SK-N-SH (cell line): ENCODE measurements at regions not wholly inside any gene's neighbourhood (a gene's known extent, or its start where the extent isn't known, plus 50 kb on each side); places are given as distances from the start of the nearest gene placed in this dataset.

Source experiments
- CTCF ChIA-PET: fragments of 300-600, 350-600 bp; formaldehyde crosslinking; extraction: SDS; loops from one replicate; lab custom pipeline; 2021; lab: Yijun Ruan, JAX
- POLR2A ChIA-PET: fragments of 350-600 bp; sonication (Branson Sonifier 250); formaldehyde crosslinking; extraction: SDS; loops from one replicate; lab custom pipeline; 2020; ENCODE audit warnings: antibody characterized with exemption, inconsistent platforms; lab: Yijun Ruan, JAX
- DNase-seq: peaks from one replicate; pipeline ENCODE4 v3.0.0; 2012
- H2AFZ ChIP-seq: fragments of 200-600 bp; sonication (generic); 2 replicates; pipeline ENCODE4 v1.8.1; 2016; ENCODE audit warnings: antibody characterized with exemption, mild to moderate bottlenecking, low read depth
- H3F3A ChIP-seq: fragments of 200-600 bp; sonication (generic); replicated peaks from 2 replicates; pipeline ENCODE3; 2016; ENCODE audit warnings: antibody characterized with exemption, mild to moderate bottlenecking; ENCODE audit not compliant: insufficient read depth
- H3K27ac ChIP-seq, 2 experiments: fragments of 200-500 bp in 1 of 2; fragments of 200-600 bp in 1 of 2; sonication (Bioruptor generic) in 1 of 2; sonication (generic), shearing (Covaris generic) in 1 of 2; 2 replicates each; pipeline versions ENCODE4 v1.5.1 to v1.6.1; 2014 to 2016; ENCODE audit warnings: low read depth in 2 of 2, inconsistent platforms in 1 of 2, low read length in 1 of 2, mild to moderate bottlenecking in 1 of 2, mixed read lengths in 1 of 2
- H3K27me3 ChIP-seq: fragments of 200-600 bp; sonication (generic), shearing (Covaris generic); 2 replicates; pipeline ENCODE4 v1.6.1; 2016; ENCODE audit warnings: mixed run types; ENCODE audit not compliant: insufficient read depth
- H3K36me3 ChIP-seq, 2 experiments: fragments of 200-500 bp in 1 of 2; fragments of 200-600 bp in 1 of 2; sonication (Bioruptor generic) in 1 of 2; sonication (generic) in 1 of 2; replicated peaks in 1 of 2; 2 replicates each; pipeline versions ENCODE3 to v1.5.1; 2014 to 2016; ENCODE audit warnings: low read length in 1 of 2, mild to moderate bottlenecking in 1 of 2; ENCODE audit not compliant: insufficient read depth in 2 of 2, control insufficient read depth in 1 of 2
- H3K4me1 ChIP-seq, 2 experiments: fragments of 200-500 bp in 1 of 2; fragments of 200-600 bp in 1 of 2; sonication (Bioruptor generic) in 1 of 2; sonication (generic), shearing (Covaris generic) in 1 of 2; 2 replicates each; pipeline versions ENCODE4 v1.5.1 to v1.6.1; 2014 to 2016; ENCODE audit warnings: low read depth in 1 of 2, low read length in 1 of 2, mixed run types in 1 of 2; ENCODE audit not compliant: insufficient read depth in 2 of 2, control insufficient read depth in 1 of 2
- H3K4me2 ChIP-seq: fragments of 200-600 bp; sonication (generic), shearing (Covaris generic); 2 replicates; pipeline ENCODE4 v1.6.1; 2017; ENCODE audit warnings: mixed run types
- H3K4me3 ChIP-seq, 2 experiments: fragments of 200-500 bp in 1 of 2; fragments of 200-600 bp in 1 of 2; sonication (Bioruptor generic) in 1 of 2; sonication (generic), shearing (Covaris generic) in 1 of 2; 2 replicates each; pipeline versions ENCODE4 v1.5.1 to v1.8.1; 2014 to 2016; ENCODE audit warnings: low read depth in 2 of 2, inconsistent platforms in 1 of 2, low read length in 1 of 2, mild to moderate bottlenecking in 1 of 2, mixed read lengths in 1 of 2, moderate library complexity in 1 of 2
- H3K79me2 ChIP-seq: fragments of 200-600 bp; sonication (generic); 2 replicates; pipeline ENCODE4 v1.8.1; 2017; ENCODE audit warnings: mild to moderate bottlenecking; ENCODE audit not compliant: insufficient read depth
- H3K9ac ChIP-seq: fragments of 200-600 bp; sonication (generic); 2 replicates; pipeline ENCODE4 v1.6.1; 2017; ENCODE audit warnings: mixed run types
- H3K9me2 ChIP-seq: fragments of 200-600 bp; sonication (generic); 2 replicates; pipeline ENCODE4 v1.6.1; 2017; ENCODE audit warnings: mixed run types
- H3K9me3 ChIP-seq: fragments of 200-600 bp; sonication (generic); 2 replicates; pipeline ENCODE4 v1.6.1; 2017; ENCODE audit warnings: mixed run types, mild to moderate bottlenecking, moderate library complexity
- H4K20me1 ChIP-seq: fragments of 200-600 bp; sonication (generic); 2 replicates; pipeline ENCODE4 v1.6.1; 2017; ENCODE audit warnings: mild to moderate bottlenecking, mixed run types; ENCODE audit not compliant: insufficient read depth
- ELF1 ChIP-seq: IDR thresholded peaks from 2 replicates; pipeline ENCODE4 v1.4.0; 2012
- EP300 ChIP-seq, 2 experiments: IDR thresholded peaks; 2 replicates each; pipeline versions ENCODE4 v1.4.0 to v1.6.1; 2012; ENCODE audit warnings: borderline replicate concordance in 1 of 2, low read depth in 1 of 2, low read length in 1 of 2
- EZH2phosphoT487 ChIP-seq: fragments of 200-600 bp; sonication (generic); IDR thresholded peaks from 2 replicates; pipeline ENCODE4 v1.6.1; 2017; ENCODE audit warnings: low read depth, mixed run types, mild to moderate bottlenecking, antibody characterized with exemption, moderate library complexity, borderline replicate concordance
- FOXJ3 ChIP-seq: sonication (generic); formaldehyde crosslinking; IDR thresholded peaks from 2 replicates; pipeline ENCODE4 v1.5.1; 2020; ENCODE audit warnings: mild to moderate bottlenecking, missing genetic modification reagents
- GABPA ChIP-seq: IDR thresholded peaks from 2 replicates; pipeline ENCODE4 v1.4.0; 2012; ENCODE audit warnings: low read depth, mild to moderate bottlenecking
- GATA2 ChIP-seq: sonication (generic); formaldehyde crosslinking; IDR thresholded peaks from 2 replicates; pipeline ENCODE4 v1.5.0; 2020; ENCODE audit warnings: mild to moderate bottlenecking, missing genetic modification reagents
- JUND ChIP-seq: IDR thresholded peaks from 2 replicates; pipeline ENCODE4 v1.4.0; 2012
- MAX ChIP-seq: IDR thresholded peaks from 2 replicates; pipeline ENCODE4 v1.4.0; 2012; ENCODE audit warnings: low read depth
- MXI1 ChIP-seq: IDR thresholded peaks from 2 replicates; pipeline ENCODE4 v1.6.1; 2012; ENCODE audit warnings: mild to moderate bottlenecking, low read depth, low read length, improper control_type of control experiment
- PBX3 ChIP-seq: IDR thresholded peaks from 2 replicates; pipeline ENCODE4; 2012
- RAD21 ChIP-seq: IDR thresholded peaks from 2 replicates; pipeline ENCODE4 v1.6.1; 2012; ENCODE audit warnings: mild to moderate bottlenecking, low read length
- RCOR1 ChIP-seq: fragments of 150-350 bp; IDR thresholded peaks from 2 replicates; pipeline ENCODE4 v1.6.1; 2017; ENCODE audit warnings: antibody characterized with exemption, low read length
- RFX5 ChIP-seq: IDR thresholded peaks from 2 replicates; pipeline ENCODE4 v1.6.1; 2012; ENCODE audit warnings: mild to moderate bottlenecking, improper control_type of control experiment, low read length
- RXRA ChIP-seq: IDR thresholded peaks from 2 replicates; pipeline ENCODE4 v1.4.0; 2012; ENCODE audit warnings: low read depth, mild to moderate bottlenecking, borderline replicate concordance
- SMC3 ChIP-seq: IDR thresholded peaks from 2 replicates; pipeline ENCODE4 v1.6.1; 2012; ENCODE audit warnings: low read depth, low read length, improper control_type of control experiment
- TEAD4 ChIP-seq: IDR thresholded peaks from 2 replicates; pipeline ENCODE4 v1.4.0; 2012; ENCODE audit warnings: mild to moderate bottlenecking, borderline replicate concordance; ENCODE audit not compliant: insufficient read depth
- ZBTB33 ChIP-seq: IDR thresholded peaks from 2 replicates; pipeline ENCODE4 v1.4.0; 2012; ENCODE audit warnings: low read depth, borderline replicate concordance
- WGBS: methylation state at CpG from one replicate; pipeline ENCODE4 v1.1.6; 2017; ENCODE audit warnings: low lambda C conversion rate; 5-methylcytosine and 5-hydroxymethylcytosine counted together
- TF ChIP-seq, protein P1 (sequence below): IDR thresholded peaks from 2 replicates; pipeline ENCODE4 v1.6.1; 2012; ENCODE audit warnings: mild to moderate bottlenecking, low read depth, low read length, moderate library complexity
- TF ChIP-seq, protein P2 (sequence below): IDR thresholded peaks from 2 replicates; pipeline ENCODE4 v1.4.0; 2012; ENCODE audit warnings: low read depth, borderline replicate concordance

DNA sequence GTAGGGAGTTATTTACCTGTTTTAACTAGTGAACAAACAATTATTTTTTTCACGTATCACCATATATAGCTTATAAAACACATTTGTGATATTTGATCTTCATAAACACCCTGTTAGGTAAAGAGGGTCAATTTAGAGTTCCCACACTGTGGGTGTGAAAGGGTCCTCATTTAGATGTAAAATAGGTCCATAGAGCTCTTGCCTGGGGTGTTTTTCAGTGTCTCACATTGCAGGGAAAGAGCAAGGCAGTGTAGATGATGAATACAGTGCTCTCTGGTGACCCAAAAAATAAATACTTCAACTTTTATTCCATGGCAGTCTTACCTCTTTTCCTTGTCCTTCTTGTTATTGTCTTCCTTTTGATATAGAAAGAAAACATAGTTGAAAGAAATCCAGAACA lies 403.2 kb upstream of the SGCD start:
- no peaks in the 10 kb centered on the region for H3K9me2 ChIP-seq
- no peaks in the 10 kb centered on the region for H3K27me3 ChIP-seq
- H3K36me3 ChIP-seq = no peaks in the 10 kb centered on the region
- no peaks in the 10 kb centered on the region for H3K79me2 ChIP-seq
- ChIA-PET POLR2A (no interaction called here), CTCF (no interaction called here)
- H3K9me3 ChIP-seq = no peaks in the 10 kb centered on the region
- no peaks in the 10 kb centered on the region for H3F3A ChIP-seq
- no peaks in the 10 kb centered on the region for H3K4me1 ChIP-seq
- H4K20me1 ChIP-seq = no peaks in the 10 kb centered on the region
- no peak overlapping the region for H3K4me2 ChIP-seq
- H3K4me3 ChIP-seq = no peak overlapping the region
- no peak for DNase-seq
- WGBS = 50% methylated on average over 1 of the region's 1 CpG
- H2AFZ ChIP-seq = no peak overlapping the region
- TF ChIP-seq RXRA (no peak), RAD21 (no peak), EP300 (IDR thresholded peaks at IDR 0.05; ENCODE audit: borderline replicate concordance in 1 of 2, low read depth in 1 of 2, low read length in 1 of 2) (no peak), TEAD4 (no peak), GABPA (no peak), FOXJ3 (CRISPR knock-in tag) (no peak), ZBTB33 (no peak), RCOR1 (no peak), MXI1 (no peak)
- no peak overlapping the region for H3K9ac ChIP-seq
- H3K27ac ChIP-seq = no peak overlapping the region

DNA sequence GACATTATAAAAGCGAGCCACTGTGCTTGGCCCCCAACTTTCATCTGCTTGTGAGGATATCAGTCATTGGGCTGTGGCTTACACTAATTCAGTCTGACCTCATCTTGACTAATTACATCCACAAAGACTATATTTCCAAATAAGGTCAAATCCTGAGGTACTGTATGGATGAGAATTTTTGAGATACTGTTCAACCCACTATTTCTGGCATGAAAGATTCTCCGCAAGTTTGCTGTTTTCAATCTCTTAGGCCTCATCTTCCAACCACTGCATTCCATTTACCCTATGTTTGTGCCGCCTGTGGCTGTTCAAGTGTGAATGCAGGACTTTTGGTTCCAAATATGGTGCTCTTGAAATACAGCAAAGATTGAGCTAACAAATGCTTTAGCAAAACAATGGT lies 400.9 kb upstream of the SGCD start:
- 47% methylated on average over 3 of the region's 3 CpGs for WGBS
- Histone ChIP-seq H3K36me3 (no peaks in the 10 kb centered on the region), H3K27ac (no peak overlapping the region), H3K79me2 (no peaks in the 10 kb centered on the region), H3K4me1 (no peaks in the 10 kb centered on the region), H3K27me3 (no peaks in the 10 kb centered on the region), H3K4me2 (no peak overlapping the region), H4K20me1 (no peaks in the 10 kb centered on the region), H3F3A (no peaks in the 10 kb centered on the region), H2AFZ (no peak overlapping the region), H3K9ac (no peak overlapping the region), H3K9me3 (no peaks in the 10 kb centered on the region), H3K9me2 (no peaks in the 10 kb centered on the region), H3K4me3 (no peak overlapping the region)
- DNase-seq = no peak
- CTCF ChIA-PET = no interaction called here
- POLR2A ChIA-PET = no interaction called here
- TF ChIP-seq GATA2 (CRISPR knock-in tag) (no peak), MAX (no peak), ELF1 (no peak), RFX5 (no peak), PBX3 (no peak), RAD21 (no peak), JUND (no peak), SMC3 (no peak), EZH2phosphoT487 (no peak)
- TF ChIP-seq, protein P1, sequence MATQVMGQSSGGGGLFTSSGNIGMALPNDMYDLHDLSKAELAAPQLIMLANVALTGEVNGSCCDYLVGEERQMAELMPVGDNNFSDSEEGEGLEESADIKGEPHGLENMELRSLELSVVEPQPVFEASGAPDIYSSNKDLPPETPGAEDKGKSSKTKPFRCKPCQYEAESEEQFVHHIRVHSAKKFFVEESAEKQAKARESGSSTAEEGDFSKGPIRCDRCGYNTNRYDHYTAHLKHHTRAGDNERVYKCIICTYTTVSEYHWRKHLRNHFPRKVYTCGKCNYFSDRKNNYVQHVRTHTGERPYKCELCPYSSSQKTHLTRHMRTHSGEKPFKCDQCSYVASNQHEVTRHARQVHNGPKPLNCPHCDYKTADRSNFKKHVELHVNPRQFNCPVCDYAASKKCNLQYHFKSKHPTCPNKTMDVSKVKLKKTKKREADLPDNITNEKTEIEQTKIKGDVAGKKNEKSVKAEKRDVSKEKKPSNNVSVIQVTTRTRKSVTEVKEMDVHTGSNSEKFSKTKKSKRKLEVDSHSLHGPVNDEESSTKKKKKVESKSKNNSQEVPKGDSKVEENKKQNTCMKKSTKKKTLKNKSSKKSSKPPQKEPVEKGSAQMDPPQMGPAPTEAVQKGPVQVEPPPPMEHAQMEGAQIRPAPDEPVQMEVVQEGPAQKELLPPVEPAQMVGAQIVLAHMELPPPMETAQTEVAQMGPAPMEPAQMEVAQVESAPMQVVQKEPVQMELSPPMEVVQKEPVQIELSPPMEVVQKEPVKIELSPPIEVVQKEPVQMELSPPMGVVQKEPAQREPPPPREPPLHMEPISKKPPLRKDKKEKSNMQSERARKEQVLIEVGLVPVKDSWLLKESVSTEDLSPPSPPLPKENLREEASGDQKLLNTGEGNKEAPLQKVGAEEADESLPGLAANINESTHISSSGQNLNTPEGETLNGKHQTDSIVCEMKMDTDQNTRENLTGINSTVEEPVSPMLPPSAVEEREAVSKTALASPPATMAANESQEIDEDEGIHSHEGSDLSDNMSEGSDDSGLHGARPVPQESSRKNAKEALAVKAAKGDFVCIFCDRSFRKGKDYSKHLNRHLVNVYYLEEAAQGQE = no peak
- TF ChIP-seq, protein P2, sequence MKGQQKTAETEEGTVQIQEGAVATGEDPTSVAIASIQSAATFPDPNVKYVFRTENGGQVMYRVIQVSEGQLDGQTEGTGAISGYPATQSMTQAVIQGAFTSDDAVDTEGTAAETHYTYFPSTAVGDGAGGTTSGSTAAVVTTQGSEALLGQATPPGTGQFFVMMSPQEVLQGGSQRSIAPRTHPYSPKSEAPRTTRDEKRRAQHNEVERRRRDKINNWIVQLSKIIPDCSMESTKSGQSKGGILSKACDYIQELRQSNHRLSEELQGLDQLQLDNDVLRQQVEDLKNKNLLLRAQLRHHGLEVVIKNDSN = no peak
